ENCODE measurements at regions not wholly inside any gene's neighbourhood (a gene's known extent, or its start where the extent isn't known, plus 50 kb on each side); places are given as distances from the start of the nearest gene placed in this dataset.

- CTCF ChIA-PET = no interaction called here
These were observed 78.4 kb upstream of the PARP11 start for GRCh38 chr12:3951380-3952135.

More at GRCh38 chr12:3951380-3952135, 78.4 kb upstream of the PARP11 start:
- Histone ChIP-seq H3K9ac (no peak overlapping the region), H3K27me3 (ENCODE audit: insufficient read depth) (peaks cover 33% of the 10 kb centered on the region; the same call in 1 of the 2 replicates), H3F3A (replicated peaks; ENCODE audit: insufficient read depth) (no peaks in the 10 kb centered on the region), H2AFZ (ENCODE audit: low read depth) (no peak overlapping the region), H3K79me2 (ENCODE audit: insufficient read depth) (no peaks in the 10 kb centered on the region), H3K36me3 (replicated peaks in 1 of 2; ENCODE audit: control insufficient read depth in 1 of 2, insufficient read depth in 2 of 2, low read length in 1 of 2) (no peaks in the 10 kb centered on the region), H3K4me3 (ENCODE audit: low read depth in 2 of 2, low read length in 1 of 2) (no peak overlapping the region), H3K27ac (ENCODE audit: low read depth in 2 of 2, low read length in 1 of 2) (no peak overlapping the region), H3K9me3 (no peaks in the 10 kb centered on the region), H3K4me2 (no peak overlapping the region), H3K9me2 (no peaks in the 10 kb centered on the region), H4K20me1 (ENCODE audit: insufficient read depth) (no peaks in the 10 kb centered on the region), H3K4me1 (ENCODE audit: control insufficient read depth in 1 of 2, insufficient read depth in 2 of 2, low read depth in 1 of 2, low read length in 1 of 2) (no peaks in the 10 kb centered on the region)
- WGBS (ENCODE audit: low lambda C conversion rate) = 9% methylated on average over 23 of the region's 23 CpGs
- DNase-seq = no peak
- POLR2A ChIA-PET = no interaction called here
- TF ChIP-seq, protein P1, sequence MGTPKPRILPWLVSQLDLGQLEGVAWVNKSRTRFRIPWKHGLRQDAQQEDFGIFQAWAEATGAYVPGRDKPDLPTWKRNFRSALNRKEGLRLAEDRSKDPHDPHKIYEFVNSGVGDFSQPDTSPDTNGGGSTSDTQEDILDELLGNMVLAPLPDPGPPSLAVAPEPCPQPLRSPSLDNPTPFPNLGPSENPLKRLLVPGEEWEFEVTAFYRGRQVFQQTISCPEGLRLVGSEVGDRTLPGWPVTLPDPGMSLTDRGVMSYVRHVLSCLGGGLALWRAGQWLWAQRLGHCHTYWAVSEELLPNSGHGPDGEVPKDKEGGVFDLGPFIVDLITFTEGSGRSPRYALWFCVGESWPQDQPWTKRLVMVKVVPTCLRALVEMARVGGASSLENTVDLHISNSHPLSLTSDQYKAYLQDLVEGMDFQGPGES (IDR thresholded peaks at IDR 0.05; ENCODE audit: low read depth, low read length) = no peak
- TF ChIP-seq FOXM1 (IDR thresholded peaks at IDR 0.05; ENCODE audit: low read depth) (no peak), RAD21 (IDR thresholded peaks at IDR 0.05; ENCODE audit: low read length) (no peak), TAF1 (IDR thresholded peaks at IDR 0.05; ENCODE audit: borderline replicate concordance, low read depth, low read length) (no peak), MXI1 (IDR thresholded peaks at IDR 0.05; ENCODE audit: low read depth, low read length) (no peak), GABPA (IDR thresholded peaks at IDR 0.05; ENCODE audit: low read depth) (no peak), REST (IDR thresholded peaks at IDR 0.05; ENCODE audit: low read depth, low read length) (no peak), RFX5 (IDR thresholded peaks at IDR 0.05; ENCODE audit: low read length) (no peak), MAX (IDR thresholded peaks at IDR 0.05; ENCODE audit: low read depth) (no peak), EP300 (IDR thresholded peaks at IDR 0.05; ENCODE audit: borderline replicate concordance in 1 of 2, low read depth in 1 of 2, low read length in 1 of 2) (no peak), USF2 (IDR thresholded peaks at IDR 0.05; ENCODE audit: borderline replicate concordance, low read depth, low read length) (no peak), TCF12 (IDR thresholded peaks at IDR 0.05) (no peak), CHD2 (IDR thresholded peaks at IDR 0.05; ENCODE audit: low read length, partially characterized antibody) (no peak)
